Omental fat pad (tissue), 3 donors: ENCODE measurements at regions not wholly inside any gene's neighbourhood (a gene's known extent, or its start where the extent isn't known, plus 50 kb on each side); places are given as distances from the start of the nearest gene placed in this dataset.

ENCODE experiments used
- ATAC-seq: fragments of 150-250 bp; one replicate; pipeline ENCODE4 v1.9.1; 2016; ENCODE audit warnings: mild to moderate bottlenecking, moderate library complexity; ENCODE audit not compliant: low FRiP score
- DNase-seq: peaks from one replicate; pipeline ENCODE4 v3.0.0-alpha.2; 2019; ENCODE audit warnings: low spot score
- CTCF ChIP-seq, 3 donors: fragments of 450-650 bp; IDR thresholded peaks; one replicate each; pipeline ENCODE4 v1.5.1; 2016 to 2017; ENCODE audit warnings: antibody characterized with exemption in 3 of 3, mild to moderate bottlenecking in 3 of 3, moderate library complexity in 2 of 3

DNA sequence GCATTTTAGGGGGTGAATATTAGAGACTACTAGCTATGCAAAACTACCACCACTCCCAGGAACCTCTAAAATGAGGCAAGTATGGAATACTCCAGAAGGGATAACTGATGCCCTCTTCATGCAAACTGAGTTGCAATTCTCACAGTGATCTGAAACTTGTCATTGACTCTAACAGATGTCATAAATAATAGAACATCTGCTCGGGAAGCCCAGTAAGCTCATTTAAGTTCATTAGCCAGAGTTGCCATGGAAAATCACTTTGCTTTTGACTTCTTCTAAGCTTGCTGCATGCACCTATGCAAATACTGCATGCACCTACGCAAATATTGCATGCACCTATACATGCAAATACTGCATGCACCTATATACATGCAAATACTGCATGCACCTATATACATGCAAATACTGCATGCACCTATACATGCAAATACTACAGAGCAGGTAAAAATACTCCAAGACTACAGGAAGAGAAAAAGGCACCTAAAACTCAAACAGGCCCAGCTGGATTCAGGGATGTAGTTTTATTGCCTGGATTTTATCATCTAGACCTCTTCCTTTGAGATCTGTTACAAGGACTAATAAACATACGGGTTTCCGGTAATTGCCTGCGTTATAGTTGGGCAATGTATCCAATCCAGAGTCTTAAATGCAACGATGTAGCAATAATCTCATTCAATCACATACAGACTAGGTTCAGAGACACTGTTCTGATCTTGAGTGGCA is 1061.1 kb upstream of the AUTS2 start:
- DNase-seq (no peak), ATAC-seq (no peak)
- TF ChIP-seq CTCF (IDR thresholded peaks at IDR 0.05): no peak

GRCh38 chr7:68537774-68538071 is 1060.6 kb upstream of the AUTS2 start:
- DNase-seq (no peak), ATAC-seq (no peak)
- no peak for TF ChIP-seq CTCF (IDR thresholded peaks at IDR 0.05)

DNA sequence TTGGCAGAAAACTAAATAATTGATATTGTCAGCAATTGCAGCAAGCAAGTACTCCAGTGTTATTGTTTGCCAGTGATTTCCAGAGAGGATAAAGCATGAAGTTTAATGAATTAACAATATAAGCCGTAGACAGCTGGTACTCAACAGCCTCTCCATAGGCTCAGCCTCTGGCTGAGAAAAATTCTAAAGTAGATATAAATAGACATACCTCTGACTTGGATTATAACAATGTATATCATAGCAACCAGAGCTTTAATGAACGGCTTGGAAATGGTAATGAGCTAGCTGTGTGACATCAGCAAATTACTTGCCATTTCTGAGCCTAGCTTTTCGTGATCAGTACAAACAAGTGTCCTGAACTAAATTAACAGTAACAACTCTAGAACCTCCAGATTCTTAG is 1055.4 kb upstream of the AUTS2 start:
- no peak for TF ChIP-seq CTCF (IDR thresholded peaks at IDR 0.05)
- DNase-seq (no peak), ATAC-seq (no peak)

DNA sequence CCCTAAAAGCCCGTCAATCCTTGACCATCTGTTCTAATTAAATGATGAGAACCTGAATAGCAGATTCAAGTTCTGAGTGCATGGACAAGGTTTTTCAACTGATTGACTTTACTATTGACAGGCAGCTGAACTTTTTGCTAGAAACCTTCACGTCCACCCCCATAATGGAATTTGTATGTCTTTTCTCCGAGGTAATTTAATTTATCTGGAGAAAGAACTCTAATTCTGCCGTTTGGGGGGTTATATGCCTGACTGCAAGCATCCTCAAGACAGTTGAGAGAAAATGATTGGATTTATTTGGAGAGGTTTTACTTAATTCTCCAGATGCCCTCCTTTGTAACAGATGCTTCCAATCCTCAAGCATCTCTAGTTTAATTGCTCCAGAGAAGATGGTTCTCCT is 1053.4 kb upstream of the AUTS2 start:
- TF ChIP-seq CTCF (IDR thresholded peaks at IDR 0.05): no peak
- ATAC-seq: no peak
- DNase-seq: no peak

DNA sequence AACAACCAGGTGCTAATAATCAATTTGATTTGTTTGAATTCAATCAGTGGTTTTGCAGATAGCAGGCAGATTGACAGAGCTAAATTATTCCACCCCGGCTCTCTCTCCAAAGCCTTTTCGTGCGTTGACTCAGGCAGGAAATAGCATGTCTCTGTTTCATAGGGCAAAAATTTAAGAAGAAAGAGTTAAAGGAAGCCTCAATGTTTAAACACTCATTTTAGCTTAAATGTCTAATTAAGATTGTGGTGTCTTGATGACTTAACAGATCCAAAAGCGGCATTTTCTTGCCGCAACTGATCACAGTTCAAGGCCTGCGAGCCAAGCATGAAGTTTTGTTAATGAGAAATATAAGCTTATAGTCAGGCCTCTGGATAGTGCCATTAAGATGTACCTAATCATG is 1051.1 kb upstream of the AUTS2 start:
- ATAC-seq: no peak
- no peak for TF ChIP-seq CTCF (IDR thresholded peaks at IDR 0.05)

GRCh38 chr7:68547799-68548198 is 1050.5 kb upstream of the AUTS2 start:
- DNase-seq (no peak), ATAC-seq (no peak)
- TF ChIP-seq CTCF (IDR thresholded peaks at IDR 0.05): no peak

More for the DNA sequence above, 1051.1 kb upstream of the AUTS2 start:
- DNase-seq: no peak

DNA sequence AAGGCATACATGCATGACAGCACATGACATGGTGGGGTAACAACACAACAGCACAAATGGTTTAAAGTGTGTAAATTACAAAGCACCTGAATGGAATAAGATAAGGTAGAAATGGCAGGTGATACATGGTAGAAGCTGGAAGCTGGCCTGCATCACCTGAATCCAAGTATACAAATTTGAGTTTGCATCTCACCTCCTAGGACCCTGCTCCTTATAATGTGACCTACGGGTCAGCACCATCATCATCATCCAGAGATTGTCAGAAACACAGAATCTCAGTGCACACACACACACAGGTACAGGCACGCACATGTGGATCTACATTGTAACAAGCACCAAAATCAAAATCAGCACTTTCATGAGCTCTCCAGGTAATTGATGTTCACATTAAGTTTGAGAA is 1048.2 kb upstream of the AUTS2 start:
- TF ChIP-seq CTCF (IDR thresholded peaks at IDR 0.05): no peak
- DNase-seq (no peak), ATAC-seq (no peak)
